ENCODE measurements at regions not wholly inside any gene's neighbourhood (a gene's known extent, or its start where the extent isn't known, plus 50 kb on each side); places are given as distances from the start of the nearest gene placed in this dataset.

DNA sequence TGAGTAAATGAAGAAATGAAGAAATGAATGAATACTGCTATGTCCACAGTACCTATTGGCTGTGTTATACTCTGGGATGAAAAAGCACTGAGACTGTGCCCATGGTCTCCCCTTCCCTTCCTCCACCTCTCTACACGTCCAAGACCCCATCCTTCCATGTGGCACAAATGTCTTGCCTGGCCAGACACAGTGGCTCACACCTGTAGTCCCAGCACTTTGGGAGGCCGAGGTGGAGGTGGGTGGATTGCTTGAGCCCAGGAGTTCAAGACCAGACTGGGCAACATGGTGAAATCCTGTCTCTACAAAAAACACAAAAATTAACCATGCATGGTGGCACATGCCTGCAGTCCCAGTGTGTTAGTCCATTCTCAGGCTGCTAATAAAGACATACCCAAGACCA, 200.1 kb downstream of the FAM43A start:
- dilution Hi-C loops (cut with HindIII; ENCODE audit: low sequenced_read_pairs, unreplicated experiment), result no loop called here
- H3K14ac ChIP-seq (replicated peaks; ENCODE audit: low read depth, low read length), result no peak overlapping the region
- no peak overlapping the region for H2AK9ac ChIP-seq (replicated peaks; ENCODE audit: low read depth, low read length, poor library complexity)
- in situ Hi-C loops (cut with MboI; ENCODE audit: low sequenced_read_pairs), result no loop called here
- ChIA-PET POLR2A (ENCODE audit: unreplicated experiment) (no interaction called here), CTCF (no interaction called here)
- no peak overlapping the region for H2BK15ac ChIP-seq (ENCODE audit: low read depth, low read length)
- no peak overlapping the region for H3K27ac ChIP-seq (ENCODE audit: insufficient read depth, low read length)
- H3K36me3 ChIP-seq (ENCODE audit: control insufficient read depth, insufficient read depth, low read length), result no peaks in the 10 kb centered on the region
- no peak overlapping the region for H3K56ac ChIP-seq (ENCODE audit: extremely low read depth, insufficient read depth, low read length)
- no peaks in the 10 kb centered on the region for H3K9me1 ChIP-seq (ENCODE audit: insufficient read depth, low read length)
- H2BK120ac ChIP-seq (ENCODE audit: low read depth, low read length), result no peak overlapping the region
- no peaks in the 10 kb centered on the region for H3K79me1 ChIP-seq (ENCODE audit: low read depth in 1 of 2, low read length in 2 of 2)
- no peak overlapping the region for H2BK20ac ChIP-seq (ENCODE audit: low read depth, low read length)
- DNase-seq, result no peak
- no peaks in the 10 kb centered on the region for H3K4me1 ChIP-seq (ENCODE audit: control insufficient read depth, insufficient read depth, low read length)
- TF ChIP-seq, protein P1, sequence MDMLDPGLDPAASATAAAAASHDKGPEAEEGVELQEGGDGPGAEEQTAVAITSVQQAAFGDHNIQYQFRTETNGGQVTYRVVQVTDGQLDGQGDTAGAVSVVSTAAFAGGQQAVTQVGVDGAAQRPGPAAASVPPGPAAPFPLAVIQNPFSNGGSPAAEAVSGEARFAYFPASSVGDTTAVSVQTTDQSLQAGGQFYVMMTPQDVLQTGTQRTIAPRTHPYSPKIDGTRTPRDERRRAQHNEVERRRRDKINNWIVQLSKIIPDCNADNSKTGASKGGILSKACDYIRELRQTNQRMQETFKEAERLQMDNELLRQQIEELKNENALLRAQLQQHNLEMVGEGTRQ (IDR thresholded peaks at IDR 0.05; ENCODE audit: low read depth, low read length), result no peak
- TF ChIP-seq CHD1 (IDR thresholded peaks at IDR 0.05; ENCODE audit: low read depth, low read length), result no peak
- TF ChIP-seq RCOR1 (IDR thresholded peaks at IDR 0.05; ENCODE audit: insufficient replicate concordance, low read length), result no peak
- TF ChIP-seq CEBPB (IDR thresholded peaks at IDR 0.05; ENCODE audit: low read depth, low read length), result no peak
- no peak for TF ChIP-seq FOS (IDR thresholded peaks at IDR 0.05; ENCODE audit: low read depth, low read length)
- no peak for TF ChIP-seq NFE2L2 (IDR thresholded peaks at IDR 0.05; ENCODE audit: low read depth, low read length)
- TF ChIP-seq RAD21 (IDR thresholded peaks at IDR 0.05; ENCODE audit: low read length), result no peak
- no peak for TF ChIP-seq POLR2A (IDR thresholded peaks at IDR 0.05; ENCODE audit: low read depth, low read length)
- TF ChIP-seq, protein P2, sequence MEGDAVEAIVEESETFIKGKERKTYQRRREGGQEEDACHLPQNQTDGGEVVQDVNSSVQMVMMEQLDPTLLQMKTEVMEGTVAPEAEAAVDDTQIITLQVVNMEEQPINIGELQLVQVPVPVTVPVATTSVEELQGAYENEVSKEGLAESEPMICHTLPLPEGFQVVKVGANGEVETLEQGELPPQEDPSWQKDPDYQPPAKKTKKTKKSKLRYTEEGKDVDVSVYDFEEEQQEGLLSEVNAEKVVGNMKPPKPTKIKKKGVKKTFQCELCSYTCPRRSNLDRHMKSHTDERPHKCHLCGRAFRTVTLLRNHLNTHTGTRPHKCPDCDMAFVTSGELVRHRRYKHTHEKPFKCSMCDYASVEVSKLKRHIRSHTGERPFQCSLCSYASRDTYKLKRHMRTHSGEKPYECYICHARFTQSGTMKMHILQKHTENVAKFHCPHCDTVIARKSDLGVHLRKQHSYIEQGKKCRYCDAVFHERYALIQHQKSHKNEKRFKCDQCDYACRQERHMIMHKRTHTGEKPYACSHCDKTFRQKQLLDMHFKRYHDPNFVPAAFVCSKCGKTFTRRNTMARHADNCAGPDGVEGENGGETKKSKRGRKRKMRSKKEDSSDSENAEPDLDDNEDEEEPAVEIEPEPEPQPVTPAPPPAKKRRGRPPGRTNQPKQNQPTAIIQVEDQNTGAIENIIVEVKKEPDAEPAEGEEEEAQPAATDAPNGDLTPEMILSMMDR (conservative IDR thresholded peaks at IDR 0.05; ENCODE audit: low read depth, low read length), result no peak
- no peak for TF ChIP-seq MAZ (IDR thresholded peaks at IDR 0.05; ENCODE audit: borderline replicate concordance, low read depth, low read length)
- no peak for TF ChIP-seq SMC3 (IDR thresholded peaks at IDR 0.05; ENCODE audit: low read depth, low read length)
- TF ChIP-seq BHLHE40 (IDR thresholded peaks at IDR 0.05; ENCODE audit: low read depth, low read length), result no peak
- no peak for TF ChIP-seq MXI1 (IDR thresholded peaks at IDR 0.05; ENCODE audit: borderline replicate concordance, low read depth, low read length)
- no peak for TF ChIP-seq MAFK (IDR thresholded peaks at IDR 0.05; ENCODE audit: low read depth, low read length)
- TF ChIP-seq RFX5 (IDR thresholded peaks at IDR 0.05; ENCODE audit: low read depth, low read length), result no peak
- TF ChIP-seq, protein P3, sequence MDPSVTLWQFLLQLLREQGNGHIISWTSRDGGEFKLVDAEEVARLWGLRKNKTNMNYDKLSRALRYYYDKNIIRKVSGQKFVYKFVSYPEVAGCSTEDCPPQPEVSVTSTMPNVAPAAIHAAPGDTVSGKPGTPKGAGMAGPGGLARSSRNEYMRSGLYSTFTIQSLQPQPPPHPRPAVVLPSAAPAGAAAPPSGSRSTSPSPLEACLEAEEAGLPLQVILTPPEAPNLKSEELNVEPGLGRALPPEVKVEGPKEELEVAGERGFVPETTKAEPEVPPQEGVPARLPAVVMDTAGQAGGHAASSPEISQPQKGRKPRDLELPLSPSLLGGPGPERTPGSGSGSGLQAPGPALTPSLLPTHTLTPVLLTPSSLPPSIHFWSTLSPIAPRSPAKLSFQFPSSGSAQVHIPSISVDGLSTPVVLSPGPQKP (IDR thresholded peaks at IDR 0.05; ENCODE audit: borderline replicate concordance, low read depth, low read length), result no peak
- H4K5ac ChIP-seq (ENCODE audit: low read depth, low read length), result no peak overlapping the region
- H3K4ac ChIP-seq (ENCODE audit: low read depth, low read length), result no peak overlapping the region
- H3K23ac ChIP-seq (ENCODE audit: low read depth, low read length), result no peak overlapping the region
- no peak overlapping the region for H3K9ac ChIP-seq (ENCODE audit: low read depth, low read length)
- no peaks in the 10 kb centered on the region for H4K20me1 ChIP-seq (ENCODE audit: insufficient read depth, low read length)
- H4K8ac ChIP-seq (ENCODE audit: low read depth in 2 of 2, low read length in 2 of 2), result no peak overlapping the region
- ATAC-seq (ENCODE audit: low read depth), result no peak
- WGBS, 2 experiments (ENCODE audit: extremely low coverage in 2 of 2, insufficient read length in 1 of 2), result no CpG with 5 or more reads among the region's 2 CpGs
- H2AK5ac ChIP-seq (ENCODE audit: low read depth, low read length), result no peak overlapping the region
- no peak overlapping the region for H3K4me3 ChIP-seq (ENCODE audit: insufficient read depth, low read depth, low read length)
- no peak overlapping the region for H3K18ac ChIP-seq (ENCODE audit: low read depth, low read length)
- H4K91ac ChIP-seq (ENCODE audit: insufficient read depth, low read depth, low read length), result no peak overlapping the region
- no peak overlapping the region for H2AFZ ChIP-seq (replicated peaks; ENCODE audit: low read length, poor library complexity)
- no peak overlapping the region for H2BK5ac ChIP-seq (ENCODE audit: low read depth, low read length, poor library complexity, severe bottlenecking)
- H3K27me3 ChIP-seq (ENCODE audit: control insufficient read depth, insufficient read depth, low read length), result peaks cover 12% of the 10 kb centered on the region
- peaks cover 12% of the 10 kb centered on the region for H3K9me3 ChIP-seq (ENCODE audit: control insufficient read depth, insufficient read depth, low read length)
- no TSS peak for BruUV-seq (replicated peaks)
- intact Hi-C loops (cut with micrococcal nuclease), result no loop called here
- no peak overlapping the region for H3K4me2 ChIP-seq (ENCODE audit: low read depth, low read length)

Measured in IMR-90 (cell line).